ENCODE measurements at regions not wholly inside any gene's neighbourhood (a gene's known extent, or its start where the extent isn't known, plus 50 kb on each side); places are given as distances from the start of the nearest gene placed in this dataset.
"Not testable (repeated sequence)": the region's sequence is repeated elsewhere in the genome, so short reads cannot be mapped to it uniquely, and the experiment has no call there.

DNA sequence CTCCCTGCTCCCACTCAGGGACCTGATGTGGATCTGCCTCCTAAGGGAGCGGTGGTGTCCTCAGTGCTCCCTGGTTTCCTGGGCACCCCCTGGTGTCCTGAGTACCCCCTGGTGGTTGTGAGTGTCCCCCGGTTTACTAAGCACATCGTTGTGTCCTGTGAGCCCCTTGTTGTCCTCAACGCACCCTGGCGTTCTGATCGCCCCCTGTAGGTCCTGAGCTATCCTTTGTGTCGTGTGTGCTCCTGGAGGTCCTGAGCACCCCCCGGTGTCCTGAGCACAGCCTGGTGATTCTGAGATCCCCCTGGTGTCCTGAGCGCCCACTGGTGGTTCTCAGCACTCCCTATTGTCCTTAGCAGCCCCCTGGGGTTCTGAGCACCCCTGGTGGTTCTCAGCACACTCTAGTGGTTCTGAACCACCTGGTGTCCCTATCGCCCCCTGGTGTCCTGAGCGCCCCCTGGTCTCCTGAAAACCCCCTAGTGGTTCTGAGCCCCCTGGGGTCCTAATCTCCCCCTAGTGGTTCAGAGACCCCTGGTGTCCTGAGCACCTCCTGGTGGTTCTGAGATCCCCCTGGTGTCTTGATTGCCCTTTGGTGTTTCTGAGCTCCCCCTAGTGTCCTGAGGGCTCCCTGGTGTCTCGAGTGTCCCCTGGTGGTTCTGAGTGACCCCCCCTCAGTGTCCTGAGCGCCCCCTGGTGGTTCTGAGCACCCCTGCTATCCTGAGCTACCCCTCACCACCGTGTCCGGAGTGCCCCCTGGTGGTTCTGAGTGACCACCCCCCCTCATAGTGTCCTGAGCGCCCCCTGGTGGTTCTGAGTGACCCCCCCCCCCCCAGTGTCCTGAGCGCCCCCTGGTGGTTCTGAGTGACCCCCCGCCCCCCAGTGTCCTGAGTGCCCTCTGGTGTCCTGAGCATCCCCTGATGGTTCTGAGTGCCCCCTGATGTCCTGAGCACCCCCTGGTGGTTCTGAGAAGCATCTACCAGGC, 615.1 kb downstream of the TMEM121 start:
- DNase-seq (ENCODE audit: low spot score), result no peak

DNA sequence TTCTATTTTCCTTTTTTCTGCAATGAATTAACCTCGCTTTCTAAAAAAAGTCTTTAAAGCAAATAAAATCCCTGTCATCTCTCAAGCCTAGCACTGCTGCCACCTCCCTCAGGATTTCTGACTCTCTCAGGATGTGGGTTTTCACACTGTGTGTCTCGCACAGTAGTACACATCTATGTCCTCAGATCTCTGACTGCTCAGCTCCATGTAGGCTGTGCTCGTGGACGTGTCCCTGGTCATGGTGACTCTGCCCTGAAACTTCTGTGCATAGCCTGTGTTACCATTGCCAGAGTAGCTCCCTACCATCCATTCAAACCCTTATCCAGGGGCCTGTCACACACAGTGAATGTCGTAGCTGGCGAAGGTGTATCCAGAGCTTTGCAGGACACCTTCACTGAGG, 619.3 kb downstream of the TMEM121 start:
- not testable (repeated sequence) for DNase-seq (ENCODE audit: low spot score)

DNA sequence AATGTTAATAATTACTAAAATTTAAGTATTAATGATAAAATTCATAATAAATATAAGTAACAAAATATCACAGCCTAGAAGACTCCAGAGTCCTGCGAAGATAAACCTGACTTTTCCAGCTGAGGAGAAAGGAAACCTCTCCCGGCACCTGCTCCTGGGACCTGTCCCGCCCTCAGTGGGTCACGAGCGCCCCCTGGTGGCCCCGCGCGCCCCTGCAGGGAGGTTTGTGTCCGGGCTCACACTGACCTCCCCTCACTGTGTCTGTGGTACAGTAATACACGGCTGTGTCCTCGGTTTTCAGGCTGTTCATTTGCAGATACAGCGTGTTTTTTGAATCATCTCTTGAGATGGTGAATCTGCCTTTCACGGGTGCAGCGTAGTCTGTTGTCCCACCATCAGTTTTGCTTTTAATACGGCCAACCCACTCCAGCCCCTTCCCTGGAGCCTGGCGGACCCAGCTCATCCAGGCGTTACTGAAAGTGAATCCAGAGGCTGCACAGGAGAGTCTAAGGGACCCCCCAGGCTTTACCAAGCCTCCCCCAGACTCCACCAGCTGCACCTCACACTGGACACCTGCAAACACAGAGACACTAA, 627.1 kb downstream of the TMEM121 start:
- DNase-seq (ENCODE audit: low spot score), result peak; percentile 33

DNA sequence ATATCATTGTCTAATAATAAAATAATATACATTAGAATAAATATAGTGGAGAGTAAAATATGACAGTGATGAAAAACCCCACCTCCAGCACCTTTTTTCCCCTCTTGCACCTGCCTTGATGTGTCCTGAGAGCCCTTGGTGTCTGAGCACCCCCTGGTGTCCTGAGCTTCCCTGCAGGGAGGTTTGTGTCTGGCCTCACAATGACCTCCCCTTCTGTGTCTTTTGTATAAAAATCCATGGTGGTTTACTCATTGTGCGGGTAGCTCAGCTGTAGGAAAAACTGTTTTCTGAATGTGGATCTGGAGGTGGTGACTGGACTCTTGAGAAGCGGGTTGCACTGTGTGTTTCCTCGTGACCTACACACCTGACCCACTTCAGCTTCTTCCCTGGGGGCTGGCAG, 636.9 kb downstream of the TMEM121 start:
- DNase-seq (ENCODE audit: low spot score), result no peak

GRCh38 chr14:106163812-106164211, 637.4 kb downstream of the TMEM121 start:
- DNase-seq (ENCODE audit: low spot score), result not testable (repeated sequence)

- no peak for DNase-seq (ENCODE audit: low spot score)
Observed at GRCh38 chr14:106166232-106166631, 639.8 kb downstream of the TMEM121 start.

GRCh38 chr14:106166650-106167204, 640.3 kb downstream of the TMEM121 start:
- DNase-seq (ENCODE audit: low spot score), result no peak

DNA sequence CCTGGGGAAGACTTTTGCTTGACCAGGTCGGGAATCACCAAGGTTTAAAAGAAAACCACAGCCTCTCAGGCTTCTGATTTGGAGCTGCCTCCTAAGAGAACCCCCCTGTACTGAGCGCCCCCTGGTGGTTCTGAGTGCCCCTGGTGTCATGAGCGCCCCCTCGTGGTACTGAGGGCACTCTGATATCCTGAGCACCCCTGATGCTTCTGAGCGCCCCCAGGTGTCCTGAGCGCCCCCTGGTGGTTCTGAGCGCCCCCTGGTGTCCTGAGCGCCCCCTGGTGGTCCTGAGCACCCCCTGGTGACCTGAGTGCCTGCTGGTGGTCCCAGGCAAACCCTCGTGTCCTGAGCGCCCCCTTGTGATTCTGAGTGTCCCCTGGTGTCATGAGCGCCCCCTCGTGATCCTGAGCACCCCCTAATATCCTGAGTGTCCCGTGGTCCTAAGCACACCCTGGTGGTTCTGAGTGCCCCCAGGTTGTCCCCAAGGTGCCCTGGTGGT, 643.8 kb downstream of the TMEM121 start:
- not testable (repeated sequence) for DNase-seq (ENCODE audit: low spot score)

DNA sequence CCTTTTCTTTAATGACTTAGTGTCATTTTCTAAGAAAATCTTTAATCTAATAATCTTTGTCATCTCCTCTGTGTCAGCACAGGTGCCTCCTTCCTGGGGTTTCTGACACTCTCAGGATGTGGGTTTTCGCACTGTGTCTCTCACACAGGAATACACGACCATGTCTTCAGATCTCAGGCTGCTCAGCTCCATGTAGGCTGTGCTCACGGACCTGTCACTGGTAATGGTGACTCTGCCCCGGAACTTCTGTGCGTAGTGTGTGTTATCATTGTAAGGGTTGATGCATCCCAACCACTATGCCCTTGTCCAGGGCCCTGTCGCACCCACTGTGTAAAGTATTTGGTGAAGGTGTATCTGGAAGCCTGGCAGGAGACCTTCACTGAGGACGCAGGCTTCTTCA, 647.8 kb downstream of the TMEM121 start:
- no peak for DNase-seq (ENCODE audit: low spot score)

GRCh38 chr14:106177266-106178246, 651.2 kb downstream of the TMEM121 start:
- DNase-seq (ENCODE audit: low spot score), result not testable (repeated sequence)

GRCh38 chr14:106179761-106180160, 653.4 kb downstream of the TMEM121 start:
- no peak for DNase-seq (ENCODE audit: low spot score)

DNA sequence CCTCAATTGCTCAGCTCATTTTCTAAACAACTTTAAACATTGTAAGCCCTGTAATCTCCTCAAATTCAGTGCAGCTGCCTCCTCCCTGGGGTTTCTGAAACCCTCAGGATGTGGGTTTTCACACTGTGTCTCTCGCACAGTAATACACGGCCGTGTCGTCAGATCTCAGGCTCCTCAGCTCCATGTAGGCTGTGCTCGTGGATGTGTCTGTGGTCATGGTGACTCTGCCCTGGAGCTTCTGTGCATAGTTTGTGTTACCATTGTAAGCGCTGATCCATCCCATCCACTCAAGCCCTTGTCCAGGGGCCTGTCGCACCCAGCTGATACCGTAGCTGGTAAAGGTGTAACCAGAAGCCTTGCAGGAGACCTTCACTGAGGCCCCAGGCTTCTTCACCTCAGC, 658.4 kb downstream of the TMEM121 start:
- DNase-seq (ENCODE audit: low spot score), result not testable (repeated sequence)

DNA sequence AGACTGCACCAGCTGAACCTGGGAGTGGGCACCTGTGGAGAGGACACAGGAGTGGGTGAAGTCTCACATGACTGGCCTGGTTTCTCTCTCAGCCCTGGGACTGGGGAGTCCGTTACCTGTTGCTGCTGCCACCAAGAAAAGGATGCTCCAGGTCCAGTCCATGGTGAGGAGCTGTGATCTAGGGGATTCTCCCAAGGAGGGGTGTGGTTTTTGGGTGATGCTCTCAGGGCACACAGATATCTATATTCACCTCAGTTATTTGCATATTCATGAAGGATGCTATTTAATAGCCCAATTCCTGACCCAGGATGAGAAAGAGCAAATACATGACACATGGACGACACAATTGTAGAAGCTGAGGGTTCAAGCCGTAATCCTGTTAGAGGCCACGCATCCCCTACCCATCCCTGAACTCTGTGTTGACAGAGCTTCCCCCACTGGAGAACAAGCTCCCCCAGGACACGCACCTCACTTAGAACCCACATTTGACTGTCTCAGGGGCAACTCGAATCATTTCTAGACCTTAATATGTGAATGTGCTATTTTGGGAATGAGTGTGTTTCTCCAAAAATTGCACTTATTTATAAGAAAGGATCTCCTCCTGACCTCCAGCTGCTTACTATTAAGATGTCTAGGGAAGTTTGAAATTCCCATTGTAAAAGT, 658.9 kb downstream of the TMEM121 start:
- DNase-seq (ENCODE audit: low spot score), result not testable (repeated sequence)

- DNase-seq (ENCODE audit: low spot score), result no peak
Observed at GRCh38 chr14:106185837-106186233, 659.5 kb downstream of the TMEM121 start.

DNA sequence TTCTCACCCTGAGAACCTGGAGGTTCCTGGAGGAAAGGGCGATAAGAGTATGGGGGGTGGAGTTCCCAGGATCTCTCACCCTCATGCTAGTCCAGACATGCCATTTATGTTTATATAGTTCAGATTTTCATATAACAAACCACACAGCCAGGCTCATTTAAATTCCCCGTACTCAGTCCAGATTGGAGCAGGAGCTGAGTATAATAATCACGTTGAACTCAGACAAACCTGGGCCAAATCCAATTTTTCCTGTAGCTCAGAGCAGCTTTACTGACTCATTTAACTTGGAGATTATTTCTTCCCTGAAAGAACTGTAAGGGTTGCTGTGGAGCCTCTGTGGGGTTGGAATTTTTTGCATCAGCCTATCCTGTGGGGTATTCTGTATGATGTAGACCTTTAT, 660.8 kb downstream of the TMEM121 start:
- no peak for DNase-seq (ENCODE audit: low spot score)

DNA sequence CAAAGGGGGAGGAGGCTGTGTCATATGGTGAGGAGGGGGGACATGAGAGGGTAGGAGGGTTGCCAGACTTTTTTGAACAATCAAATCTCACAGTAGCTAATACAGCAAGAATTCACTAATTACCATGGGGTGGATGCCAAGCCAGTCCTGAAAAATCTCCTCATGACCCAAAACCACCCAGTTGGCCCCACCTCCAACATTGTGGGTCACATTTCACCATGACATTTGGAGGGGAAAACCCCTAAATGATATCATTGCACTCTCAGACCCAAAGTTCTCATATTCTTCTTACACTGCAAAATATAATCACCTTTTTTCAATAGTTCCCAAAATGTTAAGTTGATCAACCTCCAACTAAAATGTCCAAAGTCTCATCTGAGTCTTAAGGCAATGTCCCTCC, 666.3 kb downstream of the TMEM121 start:
- DNase-seq (ENCODE audit: low spot score), result not testable (repeated sequence)

DNA sequence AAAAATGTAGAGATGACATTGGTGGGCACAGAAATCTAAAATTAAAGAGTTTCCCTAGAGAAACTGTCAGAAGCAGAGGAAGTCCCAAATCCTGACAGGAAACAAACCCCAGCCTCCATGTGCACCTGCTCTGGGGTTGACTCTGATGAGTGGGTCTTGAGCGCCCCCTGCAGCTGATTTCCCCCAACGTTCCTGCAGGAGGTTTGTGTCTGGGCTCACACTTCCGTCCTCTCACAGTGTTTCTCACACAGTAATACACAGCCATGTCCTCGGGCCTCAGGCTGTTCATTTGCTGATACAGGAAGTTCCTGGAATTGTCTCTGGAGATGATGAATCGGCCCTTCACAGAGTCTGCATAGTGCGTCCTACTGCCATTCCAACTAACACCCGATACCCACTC, 670.1 kb downstream of the TMEM121 start:
- DNase-seq (ENCODE audit: low spot score), result not testable (repeated sequence)

DNA sequence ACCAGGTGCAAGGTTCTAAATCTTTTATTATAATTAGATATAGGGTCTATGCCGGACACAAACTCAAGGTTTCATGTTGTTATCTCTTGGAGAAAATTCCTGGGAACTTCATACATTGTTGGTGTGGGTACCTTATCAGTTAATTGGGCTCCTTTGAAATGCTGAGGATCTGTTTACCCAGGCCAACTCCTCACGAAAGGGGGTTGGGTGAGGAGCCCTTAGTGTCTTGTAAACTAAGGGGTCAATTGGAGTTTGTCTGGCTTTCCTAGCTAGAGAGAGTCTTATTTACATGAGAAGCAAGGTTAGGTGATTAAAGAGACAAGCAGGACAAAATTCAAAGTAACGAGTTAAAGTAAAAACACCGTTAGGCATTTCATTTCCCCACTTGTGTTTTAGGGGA, 670.9 kb downstream of the TMEM121 start:
- DNase-seq (ENCODE audit: low spot score), result not testable (repeated sequence)

DNA sequence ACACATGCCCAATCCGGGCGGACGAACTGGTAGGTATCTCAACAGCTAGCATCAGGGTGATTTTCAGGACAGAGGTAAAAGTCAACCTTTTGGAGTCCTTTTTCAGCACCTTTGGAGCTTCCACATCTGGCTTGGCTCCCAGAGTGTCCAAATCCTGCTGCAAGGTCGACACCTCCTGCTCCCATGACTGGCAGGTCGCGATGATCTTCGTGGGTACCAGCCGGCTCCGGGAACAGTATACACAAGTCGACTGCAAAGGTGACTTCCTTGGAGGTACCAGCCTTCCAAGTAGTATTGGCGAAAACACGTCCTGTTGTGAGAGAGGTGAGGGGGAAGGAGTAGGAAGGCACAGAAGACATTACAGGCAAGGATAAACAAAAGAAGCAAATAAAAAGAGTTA, 672.7 kb downstream of the TMEM121 start:
- DNase-seq (ENCODE audit: low spot score), result no peak

DNA sequence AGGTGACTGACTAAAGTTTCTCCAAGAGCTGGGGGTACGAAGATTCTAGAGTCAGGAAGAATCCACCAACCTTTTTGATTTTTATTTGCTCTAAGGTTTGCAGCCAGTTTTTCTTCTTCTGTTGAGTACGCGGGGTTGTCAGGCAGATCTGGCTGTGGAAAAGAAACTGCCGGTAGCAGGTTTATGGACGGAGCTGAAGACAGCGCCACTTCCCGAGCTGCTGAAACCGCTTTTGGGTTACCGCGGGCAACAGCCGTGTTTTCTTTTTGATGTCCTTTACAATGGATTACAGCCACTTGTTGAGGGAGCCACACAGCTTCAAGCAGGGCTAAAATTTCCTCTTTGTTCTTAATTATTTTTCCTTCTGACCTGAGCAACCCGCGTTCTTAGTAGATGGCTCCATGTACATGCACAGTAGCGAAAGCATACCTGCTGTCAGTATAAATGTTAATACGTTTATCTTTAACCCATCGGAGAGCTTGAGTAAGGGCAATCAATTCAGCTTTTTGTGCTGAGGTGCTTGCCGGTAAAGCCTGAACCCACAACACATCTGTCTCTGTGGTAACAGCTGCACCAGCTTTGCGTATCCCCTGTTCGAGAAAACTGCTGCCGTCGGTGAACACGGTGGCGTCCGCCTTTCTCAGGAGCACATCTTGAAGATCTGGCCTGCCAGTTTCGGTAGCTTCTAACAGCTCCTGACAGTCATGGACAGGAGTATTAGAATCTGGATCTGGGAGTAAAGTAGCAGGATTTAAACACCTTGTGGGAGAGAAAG, 674.3 kb downstream of the TMEM121 start:
- no peak for DNase-seq (ENCODE audit: low spot score)

All from Ammon's horn (tissue), 1 donor.